ENCODE measurements at regions not wholly inside any gene's neighbourhood (a gene's known extent, or its start where the extent isn't known, plus 50 kb on each side); places are given as distances from the start of the nearest gene placed in this dataset.

DNA sequence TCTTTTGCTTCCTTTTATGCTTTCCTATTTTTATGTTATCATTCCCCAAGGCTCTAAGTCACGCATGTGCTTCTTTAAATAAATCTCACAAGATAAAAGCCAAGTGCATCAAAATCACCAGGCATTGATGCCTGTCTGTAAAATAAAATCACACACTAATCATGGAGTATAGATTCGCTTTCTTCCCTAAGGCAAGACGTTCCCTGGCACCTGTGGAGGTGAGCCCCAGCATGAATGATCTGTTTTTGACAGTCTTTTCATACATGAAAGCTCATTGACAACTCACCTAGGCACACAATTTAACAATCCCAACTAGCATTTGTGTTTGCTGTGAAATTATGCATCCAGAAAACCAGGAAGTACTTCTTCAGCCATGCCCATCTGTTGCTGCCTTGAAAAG lies 146.9 kb upstream of the DMAC1 start:
- Mint-ChIP-seq H3K36me3 (no peaks in the 10 kb centered on the region), H3K4me3 (no peak overlapping the region), H3K27me3 (ENCODE audit: insufficient read depth, low read depth) (no peaks in the 10 kb centered on the region), H3K27ac (no peak overlapping the region), H3K9me3 (no peaks in the 10 kb centered on the region), H3K4me1 (no peaks in the 10 kb centered on the region)
- Histone ChIP-seq H3K4me3 (no peak overlapping the region), H4K20me1 (ENCODE audit: low read depth) (no peaks in the 10 kb centered on the region), H3F3A (ENCODE audit: low read depth) (no peaks in the 10 kb centered on the region), H3K4me2 (no peak overlapping the region), H2AFZ (replicated peaks) (no peak overlapping the region), H3K9ac (no peak overlapping the region), H3K9me3 (ENCODE audit: low read depth) (no peaks in the 10 kb centered on the region), H3K79me2 (ENCODE audit: low read depth) (no peaks in the 10 kb centered on the region), H3K27ac (no peak overlapping the region), H3K36me3 (no peaks in the 10 kb centered on the region), H3K27me3 (no peaks in the 10 kb centered on the region), H3K4me1 (no peaks in the 10 kb centered on the region)
- no peak for DNase-seq (ENCODE audit: low spot score)
- TF ChIP-seq EZH2 (IDR thresholded peaks at IDR 0.05) = no peak

DNA sequence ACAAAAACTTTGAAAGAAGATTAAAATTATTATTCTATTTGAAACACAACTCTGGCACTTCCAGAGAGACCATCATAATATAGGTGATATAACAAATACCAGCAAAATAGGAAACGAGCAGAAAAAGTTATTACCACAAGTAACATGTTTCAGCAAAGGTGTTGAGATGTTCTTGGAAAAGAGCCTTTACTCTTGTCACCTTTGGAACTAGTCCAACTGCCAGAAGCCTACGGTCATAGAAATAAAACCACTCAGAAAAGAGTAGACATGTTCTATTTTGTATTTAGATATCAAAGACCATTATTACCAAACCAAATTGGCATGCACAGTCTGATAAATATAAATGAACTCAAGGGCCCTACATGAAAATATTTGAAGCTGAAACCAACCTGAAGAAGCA lies 145.0 kb upstream of the DMAC1 start:
- Mint-ChIP-seq H3K27me3 (ENCODE audit: insufficient read depth, low read depth) (no peaks in the 10 kb centered on the region), H3K27ac (no peak overlapping the region), H3K36me3 (no peaks in the 10 kb centered on the region), H3K4me1 (no peaks in the 10 kb centered on the region), H3K4me3 (no peak overlapping the region), H3K9me3 (peaks cover 6% of the 10 kb centered on the region)
- H3K9ac ChIP-seq = no peak overlapping the region
- no peaks in the 10 kb centered on the region for H3K9me3 ChIP-seq (ENCODE audit: low read depth)
- DNase-seq (ENCODE audit: low spot score) = no peak
- H3F3A ChIP-seq (ENCODE audit: low read depth) = no peaks in the 10 kb centered on the region
- H4K20me1 ChIP-seq (ENCODE audit: low read depth) = no peaks in the 10 kb centered on the region
- no peak overlapping the region for H3K4me3 ChIP-seq
- H3K36me3 ChIP-seq = no peaks in the 10 kb centered on the region
- H3K27ac ChIP-seq = no peak overlapping the region
- no peak for TF ChIP-seq EZH2phosphoT487 (IDR thresholded peaks at IDR 0.05)
- no peak for TF ChIP-seq EZH2 (IDR thresholded peaks at IDR 0.05)
- TF ChIP-seq, protein P1, sequence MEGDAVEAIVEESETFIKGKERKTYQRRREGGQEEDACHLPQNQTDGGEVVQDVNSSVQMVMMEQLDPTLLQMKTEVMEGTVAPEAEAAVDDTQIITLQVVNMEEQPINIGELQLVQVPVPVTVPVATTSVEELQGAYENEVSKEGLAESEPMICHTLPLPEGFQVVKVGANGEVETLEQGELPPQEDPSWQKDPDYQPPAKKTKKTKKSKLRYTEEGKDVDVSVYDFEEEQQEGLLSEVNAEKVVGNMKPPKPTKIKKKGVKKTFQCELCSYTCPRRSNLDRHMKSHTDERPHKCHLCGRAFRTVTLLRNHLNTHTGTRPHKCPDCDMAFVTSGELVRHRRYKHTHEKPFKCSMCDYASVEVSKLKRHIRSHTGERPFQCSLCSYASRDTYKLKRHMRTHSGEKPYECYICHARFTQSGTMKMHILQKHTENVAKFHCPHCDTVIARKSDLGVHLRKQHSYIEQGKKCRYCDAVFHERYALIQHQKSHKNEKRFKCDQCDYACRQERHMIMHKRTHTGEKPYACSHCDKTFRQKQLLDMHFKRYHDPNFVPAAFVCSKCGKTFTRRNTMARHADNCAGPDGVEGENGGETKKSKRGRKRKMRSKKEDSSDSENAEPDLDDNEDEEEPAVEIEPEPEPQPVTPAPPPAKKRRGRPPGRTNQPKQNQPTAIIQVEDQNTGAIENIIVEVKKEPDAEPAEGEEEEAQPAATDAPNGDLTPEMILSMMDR (IDR thresholded peaks at IDR 0.05) = no peak
- H3K4me2 ChIP-seq = no peak overlapping the region
- no peak overlapping the region for H2AFZ ChIP-seq (replicated peaks)
- H3K79me2 ChIP-seq (ENCODE audit: low read depth) = no peaks in the 10 kb centered on the region
- H3K27me3 ChIP-seq = no peaks in the 10 kb centered on the region
- H3K4me1 ChIP-seq = no peaks in the 10 kb centered on the region

DNA sequence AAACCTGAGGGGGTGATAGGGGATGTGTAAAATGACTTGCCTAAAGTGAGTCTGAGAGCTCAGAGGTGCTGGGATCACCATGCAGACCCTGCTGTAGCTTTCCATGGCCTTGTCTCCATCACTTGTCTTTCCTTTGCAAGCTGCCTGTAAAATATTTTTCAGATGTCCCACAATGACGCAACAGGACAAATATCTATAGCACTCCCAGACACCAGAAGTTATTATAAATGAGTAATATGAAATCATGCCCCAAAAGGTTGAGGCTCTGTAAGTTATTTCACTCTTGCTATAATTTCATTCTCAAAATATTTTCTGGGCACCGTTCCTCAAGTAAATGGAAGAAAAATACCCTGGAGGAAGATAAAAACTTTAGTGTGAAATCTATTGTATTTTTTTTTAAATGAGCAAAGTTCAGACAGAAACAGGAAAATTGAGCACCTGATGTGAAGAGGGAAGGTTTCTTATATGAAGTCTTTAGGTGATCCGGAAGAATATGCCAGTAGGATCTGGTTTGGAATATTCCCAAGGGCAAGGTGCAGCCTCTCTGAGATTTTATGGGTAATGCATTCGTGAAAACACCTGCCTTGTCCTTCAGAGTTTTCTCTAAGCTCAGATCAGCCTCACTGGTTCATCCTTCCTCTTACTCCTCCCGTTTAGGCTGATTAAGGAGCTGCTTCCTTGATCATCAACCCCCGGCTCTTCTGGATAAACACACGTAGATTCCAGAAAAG lies 138.3 kb upstream of the DMAC1 start:
- Histone ChIP-seq H3K4me1 (no peaks in the 10 kb centered on the region), H3K27me3 (no peaks in the 10 kb centered on the region), H3K36me3 (no peaks in the 10 kb centered on the region), H3K9ac (no peak overlapping the region), H4K20me1 (ENCODE audit: low read depth) (no peaks in the 10 kb centered on the region), H3K4me2 (no peak overlapping the region), H3F3A (ENCODE audit: low read depth) (no peaks in the 10 kb centered on the region), H3K79me2 (ENCODE audit: low read depth) (no peaks in the 10 kb centered on the region), H2AFZ (replicated peaks) (no peak overlapping the region), H3K27ac (no peak overlapping the region), H3K4me3 (no peak overlapping the region), H3K9me3 (ENCODE audit: low read depth) (no peaks in the 10 kb centered on the region)
- Mint-ChIP-seq H3K27me3 (ENCODE audit: insufficient read depth, low read depth) (no peaks in the 10 kb centered on the region), H3K27ac (no peak overlapping the region), H3K9me3 (peaks cover 8% of the 10 kb centered on the region), H3K36me3 (no peaks in the 10 kb centered on the region), H3K4me3 (no peak overlapping the region), H3K4me1 (peaks cover 9% of the 10 kb centered on the region)
- TF ChIP-seq, protein P1 (IDR thresholded peaks at IDR 0.05) = no peak
- TF ChIP-seq EZH2 (IDR thresholded peaks at IDR 0.05) (no peak), EZH2phosphoT487 (IDR thresholded peaks at IDR 0.05) (no peak)
- no peak for DNase-seq (ENCODE audit: low spot score)

DNA sequence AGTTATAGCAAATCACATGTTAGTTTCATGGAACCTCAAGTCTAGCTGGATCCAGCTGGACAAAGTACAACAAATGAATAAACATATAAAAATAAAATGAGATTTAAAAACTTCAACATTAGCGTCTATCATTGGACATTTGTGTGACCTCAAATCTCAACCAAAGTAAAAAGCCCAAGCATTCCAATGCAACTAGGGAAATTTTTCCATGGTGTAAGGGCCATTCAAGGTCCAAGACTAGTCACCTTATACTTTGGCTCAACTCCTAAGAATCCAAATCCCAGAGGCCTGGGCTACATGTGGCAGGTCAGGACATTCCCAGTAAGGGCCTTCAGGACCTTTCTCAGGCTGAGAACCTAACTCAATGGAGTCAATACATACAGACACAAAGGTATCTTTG lies 137.4 kb upstream of the DMAC1 start:
- peaks cover 9% of the 10 kb centered on the region for H3K4me1 Mint-ChIP-seq
- H3K27me3 Mint-ChIP-seq (ENCODE audit: insufficient read depth, low read depth) = no peaks in the 10 kb centered on the region
- Histone ChIP-seq H3K27ac (no peak overlapping the region), H3K9ac (no peak overlapping the region), H3K4me1 (no peaks in the 10 kb centered on the region), H3K4me2 (no peak overlapping the region), H4K20me1 (ENCODE audit: low read depth) (no peaks in the 10 kb centered on the region), H3K4me3 (no peak overlapping the region), H3F3A (ENCODE audit: low read depth) (no peaks in the 10 kb centered on the region), H3K9me3 (ENCODE audit: low read depth) (no peaks in the 10 kb centered on the region), H3K79me2 (ENCODE audit: low read depth) (no peaks in the 10 kb centered on the region), H2AFZ (replicated peaks) (no peak overlapping the region), H3K36me3 (no peaks in the 10 kb centered on the region), H3K27me3 (no peaks in the 10 kb centered on the region)
- H3K36me3 Mint-ChIP-seq = no peaks in the 10 kb centered on the region
- H3K9me3 Mint-ChIP-seq = peaks cover 8% of the 10 kb centered on the region
- DNase-seq (ENCODE audit: low spot score) = no peak
- TF ChIP-seq EZH2phosphoT487 (IDR thresholded peaks at IDR 0.05) (no peak), EZH2 (IDR thresholded peaks at IDR 0.05) (no peak)
- TF ChIP-seq, protein P1 (IDR thresholded peaks at IDR 0.05) = no peak
- H3K27ac Mint-ChIP-seq = no peak overlapping the region
- no peak overlapping the region for H3K4me3 Mint-ChIP-seq
